Mammary epithelial cell (primary cell): ENCODE measurements at regions not wholly inside any gene's neighbourhood (a gene's known extent, or its start where the extent isn't known, plus 50 kb on each side); places are given as distances from the start of the nearest gene placed in this dataset.

Experiments used
- CTCF ChIP-seq, 2 donors: IDR thresholded peaks in 1 of 2; conservative IDR thresholded peaks in 1 of 2; 2 replicates each; pipeline ENCODE4 v1.5.1; 2011 to 2012; ENCODE audit warnings: inconsistent platforms in 2 of 2, low read length in 2 of 2, mild to moderate bottlenecking in 2 of 2, control low read depth in 1 of 2, low read depth in 1 of 2; ENCODE audit not compliant: insufficient read depth in 1 of 2; ENCODE audit errors: extremely low read depth in 1 of 2
- EZH2 ChIP-seq: IDR thresholded peaks from 2 replicates; pipeline ENCODE4 v1.6.1; 2012; ENCODE audit warnings: low read length, inconsistent platforms, borderline replicate concordance

GRCh38 chr16:86763819-86764218 is 185.5 kb downstream of the FOXL1 start:
- TF ChIP-seq CTCF (conservative IDR thresholded peaks at IDR 0.05 in 1 of 2, IDR thresholded peaks at IDR 0.05 in 1 of 2; ENCODE audit: extremely low read depth in 1 of 2, insufficient read depth in 1 of 2, low read depth in 1 of 2, low read length in 2 of 2): no peak
- TF ChIP-seq EZH2: no peak
